GM12891 (cell line): ENCODE measurements at regions not wholly inside any gene's neighbourhood (a gene's known extent, or its start where the extent isn't known, plus 50 kb on each side); places are given as distances from the start of the nearest gene placed in this dataset.

Experiments used
- PAX5 ChIP-seq: IDR thresholded peaks from 2 replicates; pipeline ENCODE4 v1.6.1; 2011; ENCODE audit warnings: low read length, moderate library complexity, mild to moderate bottlenecking; ENCODE audit not compliant: insufficient read depth, severe bottlenecking
- POLR2A ChIP-seq: IDR thresholded peaks from 2 replicates; pipeline ENCODE4 v1.6.1; 2011; ENCODE audit warnings: low read depth, low read length, control low read depth
- POLR2AphosphoS5 ChIP-seq: IDR thresholded peaks from 2 replicates; pipeline ENCODE4 v1.6.1; 2011; ENCODE audit warnings: low read depth, low read length, control low read depth
- SPI1 ChIP-seq: IDR thresholded peaks from 2 replicates; pipeline ENCODE4 v1.6.1; 2011; ENCODE audit warnings: low read depth, low read length, control low read depth
- TAF1 ChIP-seq: IDR thresholded peaks from 2 replicates; pipeline ENCODE4 v1.6.1; 2011; ENCODE audit warnings: low read depth, low read length, control low read depth

DNA sequence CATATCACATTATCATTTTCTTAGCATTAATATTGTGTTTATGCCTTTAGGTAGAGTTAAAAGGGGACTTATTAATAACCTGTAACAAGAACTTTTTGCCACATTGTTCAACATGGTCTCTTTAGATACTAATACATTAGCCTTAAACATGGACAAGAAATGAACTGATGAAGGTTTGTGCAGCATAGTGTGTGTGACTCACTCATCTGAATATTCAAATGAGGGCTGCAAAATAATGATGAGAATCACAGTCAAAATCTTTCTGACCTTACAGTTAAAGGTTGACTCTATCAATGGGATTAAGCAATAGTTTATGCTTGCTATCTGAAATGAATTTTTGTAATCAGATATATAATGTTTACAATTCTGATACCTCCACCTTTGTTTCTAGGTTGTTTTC, 1189.3 kb upstream of the CITED2 start:
- TF ChIP-seq TAF1 (no peak), POLR2AphosphoS5 (no peak), POLR2A (no peak), SPI1 (no peak), PAX5 (no peak)
